Right lobe of liver (tissue), 6 donors: ENCODE measurements at regions not wholly inside any gene's neighbourhood (a gene's known extent, or its start where the extent isn't known, plus 50 kb on each side); places are given as distances from the start of the nearest gene placed in this dataset.

Experiments used
- ATAC-seq, 4 donors: fragments of 200-7000 bp; cut with Tn5 transposase; one replicate each; pipeline ENCODE4 v1.9.1; 2020; ENCODE audit warnings: mild to moderate bottlenecking in 4 of 4, moderate library complexity in 4 of 4
- DNase-seq, 3 donors: peaks; one replicate each; pipeline ENCODE4 v3.0.0-alpha.2; 2020
- H3K27ac ChIP-seq, 3 donors: fragments of 200-600 bp; one replicate each; pipeline ENCODE4 v1.8.0; 2022
- H3K27me3 ChIP-seq, 2 donors: fragments of 200-600 bp; one replicate each; pipeline ENCODE4 v1.8.0; 2022
- H3K36me3 ChIP-seq, 4 donors: fragments of 200-600 bp; sonication (generic) in 1 of 4; one replicate each; pipeline versions ENCODE4 v1.5.1 to v1.8.0; 2017 to 2022; ENCODE audit warnings: control low read depth in 1 of 4
- H3K4me1 ChIP-seq, 4 donors: fragments of 200-600 bp; sonication (generic) in 1 of 4; one replicate each; pipeline versions ENCODE4 v1.5.1 to v1.8.0; 2017 to 2022; ENCODE audit warnings: control low read depth in 1 of 4
- H3K4me3 ChIP-seq, 3 donors: fragments of 200-600 bp; one replicate each; pipeline ENCODE4 v1.8.0; 2022
- H3K9me3 ChIP-seq, 4 donors: fragments of 200-600 bp; sonication (generic) in 1 of 4; one replicate each; pipeline versions ENCODE4 v1.5.1 to v1.8.0; 2017 to 2022; ENCODE audit warnings: control low read depth in 1 of 4
- POLR2A ChIP-seq: fragments of 450-650 bp; IDR thresholded peaks from one replicate; pipeline ENCODE4 v1.6.1; 2017; ENCODE audit warnings: antibody characterized with exemption, mild to moderate bottlenecking
- WGBS: methylation state at CpG from one replicate; pipeline ENCODE4 v1.1.6; 2018; ENCODE audit warnings: low coverage, low lambda C conversion rate; ENCODE audit not compliant: insufficient coverage; ENCODE audit errors: missing lambda C conversion rate; 5-methylcytosine and 5-hydroxymethylcytosine counted together
- intact Hi-C, 2 donors: fragments of 100-400 bp; cut with DNase I; formaldehyde crosslinking; loops; one replicate each; pipeline versions ENCODE4 v1.11.2 to v1.14.1; 2022
- TF ChIP-seq, protein P1 (sequence below), 4 donors: fragments of 200-600 bp in 3 of 4; fragments of 450-650 bp in 1 of 4; IDR thresholded peaks; one replicate each; pipeline versions ENCODE4 v1.5.1 to v1.8.0; 2016 to 2022; ENCODE audit warnings: antibody characterized with exemption in 4 of 4, mild to moderate bottlenecking in 2 of 4
- donor health status: DM: no; HTN: yes; CAD: no.
- donor health status: DM: no; HTN: no; CAD: no.
- donor health status: DM: no; HTN: no; CAD: no.
- donor health status: DM: no; HTN: yes; CAD: no.
- donor health status: DM: no; HTN: yes; CAD: no.

DNA sequence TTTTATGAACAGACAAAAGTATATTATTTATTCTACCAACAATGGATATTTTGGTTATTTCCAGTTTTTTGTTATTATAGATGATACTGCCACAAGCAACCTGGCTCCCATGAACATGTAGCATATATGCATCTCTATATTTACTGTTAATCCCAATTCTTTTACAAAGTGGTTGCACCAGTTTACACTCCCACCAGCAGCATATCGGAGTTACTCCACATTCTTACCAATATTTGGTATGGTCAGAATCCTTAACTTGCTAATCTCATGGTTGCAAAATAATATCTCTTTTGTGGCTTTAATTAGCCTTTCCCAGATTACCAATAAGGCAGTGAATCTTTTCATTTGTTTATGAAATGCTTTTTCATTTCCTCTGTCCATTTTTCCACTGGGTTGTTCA is 137.6 kb upstream of the CDYL start:
- Histone ChIP-seq H3K9me3 (no peaks in the 10 kb centered on the region), H3K36me3 (no peaks in the 10 kb centered on the region), H3K4me1 (no peaks in the 10 kb centered on the region), H3K4me3 (no peak overlapping the region), H3K27me3 (peaks cover 0 to 4% of the 10 kb centered on the region in 2 donors), H3K27ac (no peak overlapping the region)
- intact Hi-C loops = no loop called here
- no peak for TF ChIP-seq POLR2A
- TF ChIP-seq, protein P1, sequence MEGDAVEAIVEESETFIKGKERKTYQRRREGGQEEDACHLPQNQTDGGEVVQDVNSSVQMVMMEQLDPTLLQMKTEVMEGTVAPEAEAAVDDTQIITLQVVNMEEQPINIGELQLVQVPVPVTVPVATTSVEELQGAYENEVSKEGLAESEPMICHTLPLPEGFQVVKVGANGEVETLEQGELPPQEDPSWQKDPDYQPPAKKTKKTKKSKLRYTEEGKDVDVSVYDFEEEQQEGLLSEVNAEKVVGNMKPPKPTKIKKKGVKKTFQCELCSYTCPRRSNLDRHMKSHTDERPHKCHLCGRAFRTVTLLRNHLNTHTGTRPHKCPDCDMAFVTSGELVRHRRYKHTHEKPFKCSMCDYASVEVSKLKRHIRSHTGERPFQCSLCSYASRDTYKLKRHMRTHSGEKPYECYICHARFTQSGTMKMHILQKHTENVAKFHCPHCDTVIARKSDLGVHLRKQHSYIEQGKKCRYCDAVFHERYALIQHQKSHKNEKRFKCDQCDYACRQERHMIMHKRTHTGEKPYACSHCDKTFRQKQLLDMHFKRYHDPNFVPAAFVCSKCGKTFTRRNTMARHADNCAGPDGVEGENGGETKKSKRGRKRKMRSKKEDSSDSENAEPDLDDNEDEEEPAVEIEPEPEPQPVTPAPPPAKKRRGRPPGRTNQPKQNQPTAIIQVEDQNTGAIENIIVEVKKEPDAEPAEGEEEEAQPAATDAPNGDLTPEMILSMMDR (IDR thresholded peaks at IDR 0.05) = no peak
- DNase-seq = no peak
- 100% methylated on average over 1 of the region's 1 CpG for WGBS
- ATAC-seq = no peak

DNA sequence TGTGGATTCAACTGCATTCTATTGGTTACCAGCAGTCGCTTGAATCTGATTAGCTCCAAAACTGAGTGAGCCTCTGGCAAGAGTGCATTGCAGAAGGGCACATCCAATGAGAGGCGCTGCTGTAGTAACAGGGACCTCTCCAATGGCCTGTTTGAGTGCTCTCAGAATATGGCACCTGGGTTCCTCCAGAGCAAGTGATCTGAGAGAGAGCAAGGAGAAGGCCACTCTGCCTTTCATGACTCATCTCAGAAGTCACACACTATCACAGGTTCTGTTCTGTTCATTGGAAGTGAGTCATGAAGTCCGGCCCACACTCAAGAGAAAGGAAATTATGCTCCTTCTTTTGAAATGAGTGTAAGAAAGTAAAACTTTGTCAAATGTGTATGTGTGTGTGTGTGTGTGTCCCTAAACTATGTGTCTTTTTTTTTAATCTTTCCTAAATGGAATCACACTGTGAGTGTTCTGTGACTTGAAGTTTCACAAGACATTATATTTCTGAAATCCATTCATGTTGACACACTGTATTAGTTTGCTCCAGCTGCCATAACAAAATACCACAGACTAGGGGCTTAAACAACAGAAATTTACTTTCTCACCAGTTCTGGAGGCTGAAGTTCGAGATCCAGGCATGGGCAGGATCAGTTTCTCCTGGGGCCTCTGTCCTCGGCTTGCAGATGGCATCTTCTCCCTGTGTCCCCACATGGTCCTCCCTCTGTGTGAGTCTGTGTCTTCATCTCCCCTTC is 138.3 kb upstream of the CDYL start:
- Histone ChIP-seq H3K27me3 (peaks cover 0 to 4% of the 10 kb centered on the region in 2 donors), H3K4me3 (no peak overlapping the region), H3K27ac (no peak overlapping the region), H3K9me3 (no peaks in the 10 kb centered on the region), H3K36me3 (no peaks in the 10 kb centered on the region), H3K4me1 (no peaks in the 10 kb centered on the region)
- DNase-seq (no peak), ATAC-seq (no peak)
- no peak for TF ChIP-seq POLR2A
- TF ChIP-seq, protein P1 (IDR thresholded peaks at IDR 0.05) = no peak
- WGBS = 71% methylated on average over 5 of the region's 5 CpGs
- intact Hi-C loops = no loop called here

DNA sequence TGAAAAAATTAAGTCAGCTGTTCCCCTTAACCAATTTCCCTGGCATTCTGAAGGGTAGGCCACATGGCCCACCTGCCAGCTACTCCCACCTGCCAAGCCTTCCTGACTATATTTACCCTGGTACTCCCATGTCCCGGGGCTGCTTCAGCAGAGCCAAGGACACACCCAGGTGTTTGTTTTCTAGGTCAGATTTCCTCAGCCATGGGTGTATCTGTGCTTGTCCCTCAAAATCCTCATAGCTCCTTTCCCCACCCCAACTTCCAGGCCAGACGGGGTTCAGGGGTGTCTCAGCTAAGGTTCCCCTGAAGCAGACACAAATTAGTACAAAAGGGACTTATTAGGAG is 139.4 kb upstream of the CDYL start:
- Histone ChIP-seq H3K36me3 (no peaks in the 10 kb centered on the region), H3K4me3 (no peak overlapping the region), H3K4me1 (no peaks in the 10 kb centered on the region), H3K27me3 (peaks cover 0 to 2% of the 10 kb centered on the region in 2 donors), H3K9me3 (no peaks in the 10 kb centered on the region), H3K27ac (no peak overlapping the region)
- no peak for ATAC-seq
- no peak for TF ChIP-seq POLR2A
- no peak for DNase-seq
- intact Hi-C loops = no loop called here
- 77% methylated on average over 2 of the region's 2 CpGs for WGBS

DNA sequence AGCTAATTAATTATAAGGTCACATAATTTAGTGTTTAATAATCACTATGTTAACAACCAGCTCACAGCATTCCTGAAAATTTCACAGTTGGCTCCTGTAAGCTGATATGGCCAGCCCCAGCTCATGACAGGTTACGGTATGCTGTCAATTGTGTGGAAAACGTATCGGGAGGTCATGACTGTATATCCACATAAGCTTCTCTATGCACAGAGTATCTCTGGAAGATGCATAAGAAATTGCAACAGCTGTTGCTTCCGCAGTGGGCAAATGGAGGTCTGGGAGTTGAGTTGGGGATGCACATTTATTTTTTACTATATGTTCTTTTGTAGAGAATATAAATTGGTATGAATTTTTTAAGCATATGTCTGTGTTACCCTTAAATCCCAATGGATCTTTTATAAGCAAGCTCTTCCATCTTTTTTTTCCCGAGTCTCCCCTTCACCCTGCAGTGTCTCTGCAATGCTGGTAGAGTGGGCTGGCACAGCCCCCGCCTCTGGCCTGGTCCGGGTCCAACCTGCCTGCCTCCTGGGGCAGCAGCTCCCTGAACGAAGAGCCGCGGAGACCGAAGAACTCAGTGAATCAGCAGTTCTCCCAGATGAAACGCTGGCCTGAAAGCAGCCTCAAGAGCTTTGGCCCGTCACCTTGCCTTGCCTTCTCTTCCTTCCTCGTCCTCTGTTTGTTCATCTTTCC is 139.9 kb upstream of the CDYL start:
- H3K4me1 ChIP-seq = no peaks in the 10 kb centered on the region
- H3K36me3 ChIP-seq = no peaks in the 10 kb centered on the region
- no peak overlapping the region for H3K27ac ChIP-seq
- no peak overlapping the region for H3K4me3 ChIP-seq
- ATAC-seq (no peak), DNase-seq (no peak)
- TF ChIP-seq POLR2A = no peak
- intact Hi-C loops = no loop called here
- no peaks in the 10 kb centered on the region for H3K27me3 ChIP-seq
- 78% methylated on average over 14 of the region's 14 CpGs for WGBS
- no peaks in the 10 kb centered on the region for H3K9me3 ChIP-seq

DNA sequence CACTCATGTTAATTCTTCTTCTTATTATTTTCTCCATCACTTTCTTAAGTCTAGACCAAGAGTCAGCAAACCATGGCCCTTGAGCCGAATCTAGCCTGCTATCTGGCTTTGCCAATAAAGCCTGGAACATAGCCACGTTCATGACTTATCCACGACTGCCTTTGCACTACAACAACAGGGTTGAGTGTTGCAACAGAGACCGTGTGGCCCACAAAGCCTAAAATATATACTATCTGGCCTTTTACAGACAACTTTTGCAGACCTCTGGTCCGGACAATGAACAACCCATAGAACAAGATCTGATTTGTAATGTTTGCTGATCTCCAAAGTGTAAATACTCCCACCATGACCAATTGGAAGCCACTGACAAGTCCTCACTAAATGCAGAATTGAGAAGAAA is 140.5 kb upstream of the CDYL start:
- intact Hi-C loops = no loop called here
- WGBS = 27% methylated on average over 5 of the region's 5 CpGs
- Histone ChIP-seq H3K27me3 (no peaks in the 10 kb centered on the region), H3K4me3 (no peak overlapping the region), H3K27ac (no peak overlapping the region), H3K9me3 (no peaks in the 10 kb centered on the region), H3K4me1 (no peaks in the 10 kb centered on the region), H3K36me3 (no peaks in the 10 kb centered on the region)
- no peak for ATAC-seq
- DNase-seq = no peak
- TF ChIP-seq POLR2A = no peak
- TF ChIP-seq, protein P1 (IDR thresholded peaks at IDR 0.05) = no peak
